CD14-positive monocyte (primary cell): ENCODE measurements at regions not wholly inside any gene's neighbourhood (a gene's known extent, or its start where the extent isn't known, plus 50 kb on each side); places are given as distances from the start of the nearest gene placed in this dataset.

Source experiments
- DNase-seq, 3 donors: peaks; one replicate each; pipeline ENCODE4 v3.0.0-alpha.2; 2011 to 2022
- H2AFZ ChIP-seq: 2 replicates; pipeline ENCODE4 v1.6.0; 2012; ENCODE audit warnings: mild to moderate bottlenecking, low read depth, low read length, inconsistent platforms; ENCODE audit not compliant: insufficient read depth, poor library complexity, severe bottlenecking
- H3K27ac ChIP-seq, 2 donors: 1 replicate in 1 of 2; 2 replicates in 1 of 2; pipeline ENCODE4 v1.5.1; 2012 to 2013; ENCODE audit warnings: low read length in 2 of 2, control low read depth in 1 of 2, inconsistent platforms in 1 of 2, low read depth in 1 of 2, mild to moderate bottlenecking in 1 of 2
- H3K27me3 ChIP-seq, 2 donors: one replicate each; pipeline versions ENCODE4 v1.6.0 to v1.6.1; 2011 to 2013; ENCODE audit warnings: low read length in 2 of 2; ENCODE audit not compliant: control insufficient read depth in 2 of 2, insufficient read depth in 2 of 2
- H3K36me3 ChIP-seq, 2 donors: replicated peaks in 1 of 2; 1 replicate in 1 of 2; 2 replicates in 1 of 2; pipeline versions ENCODE4 v1.5.1 to v1.6.1; 2012 to 2013; ENCODE audit warnings: low read length in 2 of 2, control low read depth in 1 of 2, inconsistent platforms in 1 of 2, mild to moderate bottlenecking in 1 of 2; ENCODE audit not compliant: insufficient read depth in 2 of 2, control insufficient read depth in 1 of 2
- H3K4me1 ChIP-seq, 2 donors: 1 replicate in 1 of 2; 2 replicates in 1 of 2; pipeline versions ENCODE4 v1.5.1 to v1.6.1; 2012 to 2013; ENCODE audit warnings: low read length in 2 of 2, control low read depth in 1 of 2, inconsistent platforms in 1 of 2, mild to moderate bottlenecking in 1 of 2, moderate library complexity in 1 of 2; ENCODE audit not compliant: insufficient read depth in 2 of 2, control insufficient read depth in 1 of 2
- H3K4me2 ChIP-seq: replicated peaks from 2 replicates; pipeline ENCODE3; 2012; ENCODE audit warnings: low read length, moderate library complexity, mild to moderate bottlenecking; ENCODE audit not compliant: poor library complexity, severe bottlenecking; ENCODE audit errors: extremely low read depth
- H3K4me3 ChIP-seq, 3 experiments: fragments of 200-600 bp in 1 of 3; sonication (generic) in 1 of 3; replicated peaks in 1 of 3; 1 replicate in 2 of 3; 2 replicates in 1 of 3; pipeline ENCODE4 v1.5.1; 2011 to 2013; ENCODE audit warnings: low read length in 3 of 3, mild to moderate bottlenecking in 3 of 3, control low read depth in 2 of 3, low read depth in 2 of 3, inconsistent platforms in 1 of 3, moderate library complexity in 1 of 3
- H3K79me2 ChIP-seq: 2 replicates; pipeline ENCODE4 v1.6.0; 2012; ENCODE audit warnings: mild to moderate bottlenecking, control low read depth, inconsistent platforms, low read length, moderate library complexity; ENCODE audit not compliant: insufficient read depth
- H3K9ac ChIP-seq: 2 replicates; pipeline ENCODE4 v1.6.0; 2017; ENCODE audit warnings: low read length, mild to moderate bottlenecking; ENCODE audit not compliant: insufficient read depth, poor library complexity, severe bottlenecking
- H3K9me3 ChIP-seq, 2 donors: replicated peaks in 1 of 2; 1 replicate in 1 of 2; 2 replicates in 1 of 2; pipeline versions ENCODE4 v1.5.1 to v1.6.1; 2012 to 2013; ENCODE audit warnings: low read length in 2 of 2, control low read depth in 1 of 2; ENCODE audit not compliant: control insufficient read depth in 1 of 2, insufficient read depth in 1 of 2
- H4K20me1 ChIP-seq: 2 replicates; pipeline ENCODE4 v1.6.0; 2012; ENCODE audit warnings: mild to moderate bottlenecking, low read length, control low read depth, moderate library complexity; ENCODE audit not compliant: insufficient read depth
- H3K27ac Mint-ChIP-seq, 7 donors: one replicate each; pipeline ENCODE4 v1.8.0; 2020; ENCODE audit warnings: mild to moderate bottlenecking in 7 of 7, mixed read lengths in 7 of 7, moderate library complexity in 6 of 7, inconsistent platforms in 2 of 7
- H3K27me3 Mint-ChIP-seq, 3 donors: one replicate each; pipeline ENCODE4 v1.8.0; 2021 to 2022; ENCODE audit warnings: low read depth in 3 of 3, mild to moderate bottlenecking in 3 of 3, mixed read lengths in 3 of 3, moderate library complexity in 3 of 3, inconsistent platforms in 1 of 3
- H3K36me3 Mint-ChIP-seq, 2 donors: one replicate each; pipeline ENCODE4 v1.8.0; 2020; ENCODE audit warnings: mixed read lengths in 2 of 2, inconsistent platforms in 1 of 2, mild to moderate bottlenecking in 1 of 2
- H3K4me1 Mint-ChIP-seq: one replicate; pipeline ENCODE4 v1.8.0; 2020; ENCODE audit warnings: mild to moderate bottlenecking, mixed read lengths
- H3K4me3 Mint-ChIP-seq, 2 donors: one replicate each; pipeline ENCODE4 v1.8.0; 2020; ENCODE audit warnings: mild to moderate bottlenecking in 2 of 2, mixed read lengths in 2 of 2, moderate library complexity in 1 of 2
- H3K9me3 Mint-ChIP-seq, 7 donors: one replicate each; pipeline ENCODE4 v1.8.0; 2020 to 2022; ENCODE audit warnings: mixed read lengths in 7 of 7, mild to moderate bottlenecking in 6 of 7, moderate library complexity in 6 of 7, inconsistent platforms in 2 of 7
- CTCF ChIP-seq: fragments of 200-600 bp; IDR thresholded peaks from one replicate; pipeline ENCODE4 v1.8.0; 2022; ENCODE audit warnings: antibody characterized with exemption, mild to moderate bottlenecking
- WGBS: methylation state at CpG from one replicate; pipeline ENCODE4 v1.1.5; 2013; ENCODE audit warnings: missing lambda C conversion rate; ENCODE audit not compliant: insufficient coverage; 5-methylcytosine and 5-hydroxymethylcytosine counted together
- intact Hi-C, 2 donors: fragments of 100-400 bp; cut with micrococcal nuclease; formaldehyde crosslinking; loops; one replicate each; pipeline versions ENCODE4 v1.15.0 to v1.15.1; 2023

- H3K27ac Mint-ChIP-seq, result no peak overlapping the region
- H3K4me3 ChIP-seq, result no peak overlapping the region
Observed at GRCh38 chr6:151682922-151683321, 124.6 kb upstream of the ESR1 start.

GRCh38 chr6:151683381-151683780 lies 124.1 kb upstream of the ESR1 start:
- Mint-ChIP-seq H3K9me3 (peaks cover 0 to 2% (median 0%) of the 10 kb centered on the region in 7 donors), H3K27me3 (peaks cover 0 to 3% (median under 1%) of the 10 kb centered on the region in 3 donors), H3K4me1 (peaks cover 15% of the 10 kb centered on the region), H3K27ac (no peak overlapping the region), H3K36me3 (no peaks in the 10 kb centered on the region), H3K4me3 (no peak overlapping the region)
- Histone ChIP-seq H3K9me3 (no peaks in the 10 kb centered on the region), H3K79me2 (no peaks in the 10 kb centered on the region), H2AFZ (no peak overlapping the region), H3K36me3 (no peaks in the 10 kb centered on the region), H3K9ac (no peak overlapping the region), H3K27me3 (no peaks in the 10 kb centered on the region), H3K4me2 (no peak overlapping the region), H4K20me1 (no peaks in the 10 kb centered on the region), H3K4me3 (no peak overlapping the region), H3K4me1 (peaks cover 13% of the 10 kb centered on the region in 2 donors), H3K27ac (no peak overlapping the region)
- no CpG with 5 or more reads among the region's 1 CpG for WGBS
- intact Hi-C loops, result no loop called here
- no peak for TF ChIP-seq CTCF
- no peak for DNase-seq

More at GRCh38 chr6:151682922-151683321, 124.6 kb upstream of the ESR1 start:
- Histone ChIP-seq H3K4me1 (peaks cover 13% of the 10 kb centered on the region in 2 donors), H3K4me2 (no peak overlapping the region), H3K79me2 (no peaks in the 10 kb centered on the region), H3K9ac (no peak overlapping the region), H3K27me3 (no peaks in the 10 kb centered on the region), H3K36me3 (no peaks in the 10 kb centered on the region), H3K9me3 (no peaks in the 10 kb centered on the region), H2AFZ (no peak overlapping the region), H3K27ac (no peak overlapping the region), H4K20me1 (no peaks in the 10 kb centered on the region)
- WGBS, result no CpG with 5 or more reads among the region's 3 CpGs
- peaks cover 15% of the 10 kb centered on the region for H3K4me1 Mint-ChIP-seq
- no peak for TF ChIP-seq CTCF
- H3K4me3 Mint-ChIP-seq, result no peak overlapping the region
- H3K27me3 Mint-ChIP-seq, result peaks cover 0 to 3% (median 0%) of the 10 kb centered on the region in 3 donors
- no peak for DNase-seq
- peaks cover 0 to 2% (median 0%) of the 10 kb centered on the region in 7 donors for H3K9me3 Mint-ChIP-seq
- intact Hi-C loops, result no loop called here
- H3K36me3 Mint-ChIP-seq, result no peaks in the 10 kb centered on the region
